ENCODE measurements at regions not wholly inside any gene's neighbourhood (a gene's known extent, or its start where the extent isn't known, plus 50 kb on each side); places are given as distances from the start of the nearest gene placed in this dataset.
A peak's percentile ranks its signal among the peaks of the same experiment; 100 is the strongest.
"Not testable (repeated sequence)": the region's sequence is repeated elsewhere in the genome, so short reads cannot be mapped to it uniquely, and the experiment has no call there.

GRCh38 chr17:45592433-45592923, 102.0 kb upstream of the PLEKHM1 start:
- CTCF ChIA-PET; intact Hi-C loops (cut with micrococcal nuclease; ENCODE audit: unreplicated experiment); POLR2A ChIA-PET; BruUV-seq (replicated peaks); H3K27ac ChIP-seq (ENCODE audit: low read length); H3K4me1 ChIP-seq (ENCODE audit: control insufficient read depth, insufficient read depth, low read length); DNase-seq (ENCODE audit: low read depth, low spot score); H3K4me3 ChIP-seq (ENCODE audit: low read depth in 2 of 2, low read length in 2 of 2); H3K36me3 ChIP-seq (ENCODE audit: control insufficient read depth, insufficient read depth, low read length); in situ Hi-C loops (cut with HindIII; ENCODE audit: low pct_unique_long_range_greater_than_20kb, low sequenced_read_pairs); H3K9me3 ChIP-seq (ENCODE audit: control insufficient read depth, insufficient read depth, low read depth, low read length); H3K27me3 ChIP-seq (ENCODE audit: control insufficient read depth, insufficient read depth, low read length): not testable (repeated sequence)
- peak; percentile 87 for TF ChIP-seq CTCF (IDR thresholded peaks at IDR 0.05)
- ATAC-seq, result peak; percentile 54

DNA sequence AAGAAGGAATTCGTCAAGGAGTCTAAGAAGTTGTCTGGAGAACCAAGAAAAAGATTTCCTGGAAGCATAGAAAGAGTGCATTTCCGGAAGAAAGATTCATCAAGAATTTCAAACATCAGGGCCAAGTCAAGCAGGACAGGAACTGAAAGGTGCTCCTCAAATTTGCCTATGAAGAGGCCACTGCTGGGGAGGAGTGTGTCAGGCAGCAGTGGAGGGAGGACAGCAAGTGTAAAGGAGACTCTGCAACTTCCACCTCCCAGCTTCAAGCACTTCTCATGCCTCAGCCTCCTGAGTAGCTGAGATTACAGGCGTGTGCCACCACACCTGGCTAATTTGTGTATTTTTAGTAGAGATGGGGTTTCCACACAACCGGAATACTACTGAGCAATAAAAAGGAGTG, 105.8 kb upstream of the PLEKHM1 start:
- H3K4me3 ChIP-seq (ENCODE audit: low read depth in 2 of 2, low read length in 2 of 2); DNase-seq (ENCODE audit: low read depth, low spot score); H3K36me3 ChIP-seq (ENCODE audit: control insufficient read depth, insufficient read depth, low read length); H3K4me1 ChIP-seq (ENCODE audit: control insufficient read depth, insufficient read depth, low read length); H3K27me3 ChIP-seq (ENCODE audit: control insufficient read depth, insufficient read depth, low read length); intact Hi-C loops (cut with micrococcal nuclease; ENCODE audit: unreplicated experiment); H3K9me3 ChIP-seq (ENCODE audit: control insufficient read depth, insufficient read depth, low read depth, low read length); POLR2A ChIA-PET; CTCF ChIA-PET; ATAC-seq; BruUV-seq (replicated peaks); H3K27ac ChIP-seq (ENCODE audit: low read length); in situ Hi-C loops (cut with HindIII; ENCODE audit: low pct_unique_long_range_greater_than_20kb, low sequenced_read_pairs): not testable (repeated sequence)

DNA sequence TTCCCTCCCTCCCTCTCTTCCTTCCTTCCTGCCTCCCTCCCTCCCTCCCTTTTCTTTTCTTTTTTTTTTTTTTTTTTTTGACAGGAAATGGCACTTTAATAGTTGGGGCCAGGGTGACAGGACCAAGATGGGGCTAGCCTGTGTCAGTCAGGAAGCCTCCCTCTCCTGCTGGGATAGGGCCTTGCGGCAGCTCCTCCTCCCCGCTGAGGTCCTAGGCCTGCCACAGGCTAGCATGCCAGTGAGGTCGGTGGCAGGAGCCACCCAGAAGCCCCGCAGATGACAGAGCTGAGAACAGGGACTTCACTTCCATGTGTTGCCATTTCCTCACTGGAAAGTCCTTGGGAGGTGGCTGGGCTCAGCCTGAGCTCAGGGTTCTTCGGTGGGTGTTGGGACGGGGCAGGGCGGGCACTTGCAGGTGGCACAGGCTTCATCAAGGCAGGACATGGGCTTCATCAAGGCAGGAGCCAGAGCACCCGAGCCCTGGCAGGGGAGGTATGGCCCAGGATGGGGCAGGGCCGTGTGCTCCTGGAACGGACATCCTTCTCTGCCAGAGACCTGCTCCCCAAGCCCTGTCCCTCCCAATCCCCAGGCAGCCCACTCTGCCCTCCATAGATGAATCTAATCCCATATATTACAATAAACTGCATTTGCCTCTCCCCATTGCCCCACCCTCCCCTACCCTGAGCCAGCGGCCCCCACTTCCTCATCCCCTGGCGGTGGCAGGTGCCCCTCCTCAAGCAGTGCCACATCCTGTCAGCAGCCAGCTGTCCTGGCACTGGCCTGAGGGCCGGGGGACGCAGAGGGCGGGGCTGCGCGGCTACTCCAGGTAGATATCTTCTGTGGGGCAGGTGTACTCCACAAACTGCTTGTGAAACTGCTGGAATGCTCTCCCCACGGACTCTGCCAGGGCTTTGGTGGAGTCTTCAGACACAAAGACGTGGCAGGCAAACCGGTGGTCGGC, 109.8 kb upstream of the PLEKHM1 start:
- BruUV-seq (replicated peaks); POLR2A ChIA-PET; intact Hi-C loops (cut with micrococcal nuclease; ENCODE audit: unreplicated experiment); in situ Hi-C loops (cut with HindIII; ENCODE audit: low pct_unique_long_range_greater_than_20kb, low sequenced_read_pairs); H3K27ac ChIP-seq (ENCODE audit: low read length); H3K36me3 ChIP-seq (ENCODE audit: control insufficient read depth, insufficient read depth, low read length); CTCF ChIA-PET; H3K9me3 ChIP-seq (ENCODE audit: control insufficient read depth, insufficient read depth, low read depth, low read length); H3K27me3 ChIP-seq (ENCODE audit: control insufficient read depth, insufficient read depth, low read length); H3K4me3 ChIP-seq (ENCODE audit: low read depth in 2 of 2, low read length in 2 of 2); H3K4me1 ChIP-seq (ENCODE audit: control insufficient read depth, insufficient read depth, low read length); DNase-seq (ENCODE audit: low read depth, low spot score): not testable (repeated sequence)
- peak; percentile 87 for ATAC-seq

GRCh38 chr17:45601013-45601412, 110.5 kb upstream of the PLEKHM1 start:
- H3K27ac ChIP-seq (ENCODE audit: low read length); POLR2A ChIA-PET; intact Hi-C loops (cut with micrococcal nuclease; ENCODE audit: unreplicated experiment); in situ Hi-C loops (cut with HindIII; ENCODE audit: low pct_unique_long_range_greater_than_20kb, low sequenced_read_pairs); H3K4me1 ChIP-seq (ENCODE audit: control insufficient read depth, insufficient read depth, low read length); BruUV-seq (replicated peaks); H3K36me3 ChIP-seq (ENCODE audit: control insufficient read depth, insufficient read depth, low read length); CTCF ChIA-PET; H3K27me3 ChIP-seq (ENCODE audit: control insufficient read depth, insufficient read depth, low read length); DNase-seq (ENCODE audit: low read depth, low spot score); H3K4me3 ChIP-seq (ENCODE audit: low read depth in 2 of 2, low read length in 2 of 2); H3K9me3 ChIP-seq (ENCODE audit: control insufficient read depth, insufficient read depth, low read depth, low read length): not testable (repeated sequence)
- ATAC-seq, result peak; percentile 34

GRCh38 chr17:45601605-45602539, 111.4 kb upstream of the PLEKHM1 start:
- in situ Hi-C loops (cut with HindIII; ENCODE audit: low pct_unique_long_range_greater_than_20kb, low sequenced_read_pairs); DNase-seq (ENCODE audit: low read depth, low spot score); CTCF ChIA-PET; H3K9me3 ChIP-seq (ENCODE audit: control insufficient read depth, insufficient read depth, low read depth, low read length); intact Hi-C loops (cut with micrococcal nuclease; ENCODE audit: unreplicated experiment); H3K27ac ChIP-seq (ENCODE audit: low read length); POLR2A ChIA-PET; H3K36me3 ChIP-seq (ENCODE audit: control insufficient read depth, insufficient read depth, low read length); H3K4me3 ChIP-seq (ENCODE audit: low read depth in 2 of 2, low read length in 2 of 2); H3K4me1 ChIP-seq (ENCODE audit: control insufficient read depth, insufficient read depth, low read length); H3K27me3 ChIP-seq (ENCODE audit: control insufficient read depth, insufficient read depth, low read length): not testable (repeated sequence)
- ATAC-seq, result peak; percentile 50; the same call in 1 of the 2 replicates
- TSS peak; percentile 96 for BruUV-seq (replicated peaks)

- H3K9me3 ChIP-seq (ENCODE audit: control insufficient read depth, insufficient read depth, low read depth, low read length); H3K36me3 ChIP-seq (ENCODE audit: control insufficient read depth, insufficient read depth, low read length); POLR2A ChIA-PET; CTCF ChIA-PET; ATAC-seq; H3K4me1 ChIP-seq (ENCODE audit: control insufficient read depth, insufficient read depth, low read length); intact Hi-C loops (cut with micrococcal nuclease; ENCODE audit: unreplicated experiment); DNase-seq (ENCODE audit: low read depth, low spot score); H3K27me3 ChIP-seq (ENCODE audit: control insufficient read depth, insufficient read depth, low read length); H3K27ac ChIP-seq (ENCODE audit: low read length); in situ Hi-C loops (cut with HindIII; ENCODE audit: low pct_unique_long_range_greater_than_20kb, low sequenced_read_pairs); H3K4me3 ChIP-seq (ENCODE audit: low read depth in 2 of 2, low read length in 2 of 2); BruUV-seq (replicated peaks): not testable (repeated sequence)
Measured at GRCh38 chr17:45605751-45606150, 115.2 kb upstream of the PLEKHM1 start.

Data from Panc1 (cell line).